Mucosa of descending colon (tissue), 3 donors: ENCODE measurements at regions not wholly inside any gene's neighbourhood (a gene's known extent, or its start where the extent isn't known, plus 50 kb on each side); places are given as distances from the start of the nearest gene placed in this dataset.

ENCODE experiments used
- ATAC-seq: fragments of 200-7000 bp; cut with Tn5 transposase; one replicate; pipeline ENCODE4 v1.9.1; 2020; ENCODE audit warnings: mild to moderate bottlenecking, moderate library complexity
- DNase-seq, 3 donors: peaks; one replicate each; pipeline ENCODE4 v3.0.0-alpha.2; 2020
- H3K36me3 ChIP-seq: fragments of 200-600 bp; one replicate; pipeline ENCODE4 v1.8.0; 2021; ENCODE audit warnings: low read depth, mild to moderate bottlenecking
- H3K4me1 ChIP-seq: fragments of 200-600 bp; one replicate; pipeline ENCODE4 v1.8.0; 2021; ENCODE audit warnings: low read depth, mild to moderate bottlenecking
- H3K4me3 ChIP-seq: fragments of 200-600 bp; one replicate; pipeline ENCODE4 v1.8.0; 2021; ENCODE audit warnings: mild to moderate bottlenecking
- H3K9me3 ChIP-seq: fragments of 200-600 bp; one replicate; pipeline ENCODE4 v1.8.0; 2021; ENCODE audit warnings: mild to moderate bottlenecking
- CTCF ChIP-seq: fragments of 200-600 bp; IDR thresholded peaks from one replicate; pipeline ENCODE4 v1.8.0; 2022; ENCODE audit warnings: antibody characterized with exemption, mild to moderate bottlenecking
- intact Hi-C, 2 donors: fragments of 100-400 bp; cut with DNase I in 1 of 2; cut with micrococcal nuclease in 1 of 2; formaldehyde crosslinking; loops; one replicate each; pipeline versions ENCODE4 v1.11.0 to v1.11.1; 2022; cut with DNase I, micrococcal nuclease
- donor health status: DM: no; HTN: no; CAD: no; lungs with moderate emphysema.
- donor health status: DM: no; HTN: no; CAD: no.
- donor health status: DM: no; HTN: yes; CAD: no.

DNA sequence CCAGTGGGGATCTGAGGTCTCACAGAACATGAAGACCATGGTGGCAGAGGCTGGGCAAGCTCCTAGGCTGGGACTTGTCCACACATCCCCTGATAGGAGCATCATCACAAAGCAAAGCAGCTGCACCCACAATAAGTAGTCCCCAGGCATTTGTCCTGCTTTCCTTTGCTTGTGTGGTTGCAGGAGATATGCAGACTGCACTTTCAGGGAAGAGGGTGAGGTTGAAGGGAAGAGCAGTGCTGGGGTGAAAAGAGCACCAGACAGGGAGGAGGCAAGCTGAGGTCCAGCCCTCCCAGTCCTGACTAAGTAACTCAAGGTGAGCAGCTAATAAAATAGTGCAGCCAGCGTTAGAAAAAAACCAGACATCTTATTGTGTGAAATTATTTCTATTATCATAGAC, 383.6 kb downstream of the UQCRFS1 start:
- TF ChIP-seq CTCF, result no peak
- H3K4me1 ChIP-seq, result no peaks in the 10 kb centered on the region
- H3K36me3 ChIP-seq, result no peaks in the 10 kb centered on the region
- ATAC-seq (no peak), DNase-seq (no peak)
- intact Hi-C loops, result no loop called here
- H3K4me3 ChIP-seq, result no peak overlapping the region
- no peaks in the 10 kb centered on the region for H3K9me3 ChIP-seq

DNA sequence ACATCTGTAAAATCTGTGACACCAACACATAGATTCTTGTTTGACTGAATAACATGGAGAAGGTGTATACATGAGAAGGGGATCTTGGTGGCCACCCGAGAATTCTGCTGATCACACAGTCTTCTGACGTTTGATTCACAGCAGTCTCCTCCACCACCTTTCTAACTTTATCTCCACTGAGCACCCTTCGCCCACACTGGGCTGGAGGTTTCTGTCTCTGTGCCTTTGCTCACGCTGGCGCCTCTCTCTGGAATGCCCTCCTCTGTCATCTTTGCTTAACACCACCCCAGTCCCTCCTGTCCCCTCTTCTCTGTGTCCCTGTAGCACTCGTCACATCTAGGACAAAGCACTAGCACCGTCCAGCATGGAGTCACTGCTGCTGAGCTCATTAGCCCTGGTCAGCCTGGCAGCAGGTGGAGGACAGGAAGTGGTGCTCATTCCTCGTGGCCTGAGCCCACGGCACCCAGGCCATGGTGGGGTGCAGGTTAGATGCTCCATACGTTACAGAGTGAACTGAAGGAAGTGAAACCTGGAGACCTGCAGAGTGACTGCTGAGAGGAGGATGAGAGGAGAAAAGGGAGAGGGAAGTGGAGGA, 384.6 kb downstream of the UQCRFS1 start:
- intact Hi-C loops, result no loop called here
- Histone ChIP-seq H3K9me3 (no peaks in the 10 kb centered on the region), H3K4me1 (no peaks in the 10 kb centered on the region), H3K4me3 (no peak overlapping the region), H3K36me3 (no peaks in the 10 kb centered on the region)
- no peak for DNase-seq
- no peak for ATAC-seq
- no peak for TF ChIP-seq CTCF

GRCh38 chr19:28827382-28827781, 385.6 kb downstream of the UQCRFS1 start:
- TF ChIP-seq CTCF, result no peak
- H3K4me3 ChIP-seq, result no peak overlapping the region
- ATAC-seq, result no peak
- intact Hi-C loops, result no loop called here
- no peaks in the 10 kb centered on the region for H3K4me1 ChIP-seq
- H3K9me3 ChIP-seq, result no peaks in the 10 kb centered on the region
- no peaks in the 10 kb centered on the region for H3K36me3 ChIP-seq
- DNase-seq, result no peak

- ATAC-seq (no peak), DNase-seq (no peak)
- Histone ChIP-seq H3K4me1 (no peaks in the 10 kb centered on the region), H3K36me3 (no peaks in the 10 kb centered on the region), H3K9me3 (no peaks in the 10 kb centered on the region), H3K4me3 (no peak overlapping the region)
- intact Hi-C loops, result no loop called here
- TF ChIP-seq CTCF, result no peak
Measured at GRCh38 chr19:28823338-28823961, 389.5 kb downstream of the UQCRFS1 start.

DNA sequence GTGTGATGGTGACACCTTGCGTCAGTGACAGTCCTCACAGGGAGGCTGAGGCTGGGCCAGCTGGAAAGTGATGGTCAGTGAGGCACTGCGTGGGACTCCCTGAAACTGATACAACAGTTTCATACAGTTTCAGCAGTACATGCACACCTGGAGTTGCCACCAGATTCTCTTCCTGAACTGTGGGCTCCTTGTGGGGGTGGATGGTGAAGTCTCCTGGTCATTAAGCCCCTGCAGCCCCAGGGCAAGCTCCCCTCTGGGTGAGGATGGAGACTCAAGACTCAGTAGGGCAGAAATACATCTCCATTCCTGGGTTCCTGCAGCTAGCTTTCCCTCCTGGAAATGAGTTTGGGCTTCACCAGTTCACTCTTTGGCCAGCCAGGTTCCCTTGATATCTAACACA, 392.7 kb downstream of the UQCRFS1 start:
- no peak for TF ChIP-seq CTCF
- DNase-seq, result no peak
- Histone ChIP-seq H3K36me3 (no peaks in the 10 kb centered on the region), H3K9me3 (no peaks in the 10 kb centered on the region), H3K4me1 (no peaks in the 10 kb centered on the region), H3K4me3 (no peak overlapping the region)
- ATAC-seq, result no peak
- intact Hi-C loops, result no loop called here
